ENCODE measurements at regions not wholly inside any gene's neighbourhood (a gene's known extent, or its start where the extent isn't known, plus 50 kb on each side); places are given as distances from the start of the nearest gene placed in this dataset.
A peak's percentile ranks its signal among the peaks of the same experiment; 100 is the strongest.

- no peak overlapping the region for H3K4me2 ChIP-seq (ENCODE audit: extremely low read depth, insufficient read depth, low read length)
These were observed 316.1 kb downstream of the PSAT1 start for GRCh38 chr9:78613006-78613405.

GRCh38 chr9:78614892-78615291, 318.0 kb downstream of the PSAT1 start:
- no peak for TF ChIP-seq EZH2 (IDR thresholded peaks at IDR 0.05; ENCODE audit: low read length, missing control alignments)
- TF ChIP-seq CTCF (conservative IDR thresholded peaks at IDR 0.05 in 1 of 2, IDR thresholded peaks at IDR 0.05 in 1 of 2; ENCODE audit: low read depth in 1 of 2, low read length in 2 of 2) = no peak
- Histone ChIP-seq H3K79me2 (ENCODE audit: control insufficient read depth, insufficient read depth, low read length) (no peaks in the 10 kb centered on the region), H2AFZ (ENCODE audit: low read length) (no peak overlapping the region), H3K9ac (ENCODE audit: insufficient read depth, low read length) (no peak overlapping the region), H3K9me3 (ENCODE audit: control insufficient read depth, insufficient read depth, low read depth, low read length) (no peaks in the 10 kb centered on the region), H3K36me3 (ENCODE audit: control insufficient read depth, insufficient read depth, low read length) (no peaks in the 10 kb centered on the region), H3K4me3 (replicated peaks in 1 of 4; ENCODE audit: control extremely low read depth in 1 of 4, insufficient read depth in 1 of 4, low read depth in 3 of 4, low read length in 4 of 4) (no peak overlapping the region), H4K20me1 (ENCODE audit: control insufficient read depth, extremely low read depth, insufficient read depth, low read length) (no peaks in the 10 kb centered on the region), H3K4me1 (ENCODE audit: control insufficient read depth, extremely low read depth, insufficient read depth, low read length) (no peaks in the 10 kb centered on the region), H3K27me3 (ENCODE audit: control insufficient read depth, insufficient read depth, low read length) (no peaks in the 10 kb centered on the region), H3K4me2 (ENCODE audit: extremely low read depth, insufficient read depth, low read length) (no peak overlapping the region), H3K27ac (ENCODE audit: insufficient read depth, low read length) (no peak overlapping the region)
- peak in 1 of 2 donors; percentile 17 for DNase-seq (ENCODE audit: low read depth in 2 of 2)

More at GRCh38 chr9:78613006-78613405, 316.1 kb downstream of the PSAT1 start:
- H3K36me3 ChIP-seq (ENCODE audit: control insufficient read depth, insufficient read depth, low read length) = no peaks in the 10 kb centered on the region
- no peaks in the 10 kb centered on the region for H4K20me1 ChIP-seq (ENCODE audit: control insufficient read depth, extremely low read depth, insufficient read depth, low read length)
- H3K9ac ChIP-seq (ENCODE audit: insufficient read depth, low read length) = no peak overlapping the region
- no peak overlapping the region for H3K4me3 ChIP-seq (replicated peaks in 1 of 4; ENCODE audit: control extremely low read depth in 1 of 4, insufficient read depth in 1 of 4, low read depth in 3 of 4, low read length in 4 of 4)
- no peak overlapping the region for H3K27ac ChIP-seq (ENCODE audit: insufficient read depth, low read length)
- H3K27me3 ChIP-seq (ENCODE audit: control insufficient read depth, insufficient read depth, low read length) = no peaks in the 10 kb centered on the region
- no peaks in the 10 kb centered on the region for H3K79me2 ChIP-seq (ENCODE audit: control insufficient read depth, insufficient read depth, low read length)
- TF ChIP-seq EZH2 (IDR thresholded peaks at IDR 0.05; ENCODE audit: low read length, missing control alignments) = no peak
- TF ChIP-seq CTCF (conservative IDR thresholded peaks at IDR 0.05 in 1 of 2, IDR thresholded peaks at IDR 0.05 in 1 of 2; ENCODE audit: low read depth in 1 of 2, low read length in 2 of 2) = no peak
- DNase-seq (ENCODE audit: low read depth in 2 of 2) = peak in 1 of 2 donors; percentile 41
- no peaks in the 10 kb centered on the region for H3K4me1 ChIP-seq (ENCODE audit: control insufficient read depth, extremely low read depth, insufficient read depth, low read length)
- H3K9me3 ChIP-seq (ENCODE audit: control insufficient read depth, insufficient read depth, low read depth, low read length) = no peaks in the 10 kb centered on the region
- no peak overlapping the region for H2AFZ ChIP-seq (ENCODE audit: low read length)

GRCh38 chr9:78615372-78615771, 318.4 kb downstream of the PSAT1 start:
- H3K27ac ChIP-seq (ENCODE audit: insufficient read depth, low read length) = no peak overlapping the region
- TF ChIP-seq EZH2 (IDR thresholded peaks at IDR 0.05; ENCODE audit: low read length, missing control alignments) (no peak), CTCF (conservative IDR thresholded peaks at IDR 0.05 in 1 of 2, IDR thresholded peaks at IDR 0.05 in 1 of 2; ENCODE audit: low read depth in 1 of 2, low read length in 2 of 2) (no peak)
- no peaks in the 10 kb centered on the region for H3K9me3 ChIP-seq (ENCODE audit: control insufficient read depth, insufficient read depth, low read depth, low read length)
- no peak overlapping the region for H2AFZ ChIP-seq (ENCODE audit: low read length)
- no peaks in the 10 kb centered on the region for H3K36me3 ChIP-seq (ENCODE audit: control insufficient read depth, insufficient read depth, low read length)
- H3K79me2 ChIP-seq (ENCODE audit: control insufficient read depth, insufficient read depth, low read length) = no peaks in the 10 kb centered on the region
- H4K20me1 ChIP-seq (ENCODE audit: control insufficient read depth, extremely low read depth, insufficient read depth, low read length) = no peaks in the 10 kb centered on the region
- no peak overlapping the region for H3K4me2 ChIP-seq (ENCODE audit: extremely low read depth, insufficient read depth, low read length)
- no peaks in the 10 kb centered on the region for H3K4me1 ChIP-seq (ENCODE audit: control insufficient read depth, extremely low read depth, insufficient read depth, low read length)
- DNase-seq (ENCODE audit: low read depth in 2 of 2) = peak in 1 of 2 donors; percentile 29
- no peaks in the 10 kb centered on the region for H3K27me3 ChIP-seq (ENCODE audit: control insufficient read depth, insufficient read depth, low read length)
- H3K4me3 ChIP-seq (replicated peaks in 1 of 4; ENCODE audit: control extremely low read depth in 1 of 4, insufficient read depth in 1 of 4, low read depth in 3 of 4, low read length in 4 of 4) = no peak overlapping the region
- H3K9ac ChIP-seq (ENCODE audit: insufficient read depth, low read length) = no peak overlapping the region
